Trophoblast cell (in vitro differentiated cells and primary cell): ENCODE measurements at regions not wholly inside any gene's neighbourhood (a gene's known extent, or its start where the extent isn't known, plus 50 kb on each side); places are given as distances from the start of the nearest gene placed in this dataset.

ENCODE experiments used
- DNase-seq, 2 donors: peaks; one replicate each; pipeline ENCODE4 v3.0.0-alpha.2; 2016
- H2AFZ ChIP-seq: 2 replicates; pipeline ENCODE4 v1.6.1; 2013; ENCODE audit warnings: low read length, moderate library complexity, mild to moderate bottlenecking; ENCODE audit not compliant: insufficient read depth, poor library complexity
- H2AK5ac ChIP-seq: 2 replicates; pipeline ENCODE4 v1.6.1; 2013; ENCODE audit warnings: mild to moderate bottlenecking, low read length
- H2BK120ac ChIP-seq: 2 replicates; pipeline ENCODE4 v1.6.1; 2013; ENCODE audit warnings: low read length, mild to moderate bottlenecking, moderate library complexity; ENCODE audit not compliant: insufficient read depth, poor library complexity
- H2BK12ac ChIP-seq: 2 replicates; pipeline ENCODE4 v1.6.1; 2013; ENCODE audit warnings: mild to moderate bottlenecking, low read length, moderate library complexity
- H2BK5ac ChIP-seq: 2 replicates; pipeline ENCODE4 v1.6.1; 2013; ENCODE audit warnings: low read length, low read depth, moderate library complexity, mild to moderate bottlenecking; ENCODE audit not compliant: poor library complexity
- H3K14ac ChIP-seq: 2 replicates; pipeline ENCODE4 v1.6.1; 2013; ENCODE audit warnings: mild to moderate bottlenecking, low read length
- H3K18ac ChIP-seq: 2 replicates; pipeline ENCODE4 v1.6.1; 2013; ENCODE audit warnings: mild to moderate bottlenecking, low read length
- H3K23ac ChIP-seq: 2 replicates; pipeline ENCODE4 v1.6.1; 2013; ENCODE audit warnings: low read length
- H3K27ac ChIP-seq: 2 replicates; pipeline ENCODE4 v1.5.1; 2013; ENCODE audit warnings: low read depth, mild to moderate bottlenecking, inconsistent platforms, low read length, moderate library complexity
- H3K27me3 ChIP-seq: 2 replicates; pipeline ENCODE4 v1.6.1; 2013; ENCODE audit warnings: inconsistent platforms, mild to moderate bottlenecking, low read length, moderate library complexity; ENCODE audit not compliant: insufficient read depth
- H3K36me3 ChIP-seq, 2 experiments: 1 replicate in 1 of 2; 2 replicates in 1 of 2; pipeline ENCODE4 v1.6.1; 2013; ENCODE audit warnings: low read length in 2 of 2, mild to moderate bottlenecking in 2 of 2, moderate library complexity in 1 of 2; ENCODE audit not compliant: insufficient read depth in 2 of 2, control insufficient read depth in 1 of 2
- H3K4ac ChIP-seq: 2 replicates; pipeline ENCODE4 v1.6.1; 2013; ENCODE audit warnings: low read depth, mild to moderate bottlenecking, low read length, moderate library complexity
- H3K4me1 ChIP-seq, 2 experiments: 1 replicate in 1 of 2; 2 replicates in 1 of 2; pipeline ENCODE4 v1.6.1; 2013; ENCODE audit warnings: low read length in 2 of 2, mild to moderate bottlenecking in 2 of 2, moderate library complexity in 1 of 2; ENCODE audit not compliant: insufficient read depth in 2 of 2, control insufficient read depth in 1 of 2
- H3K4me2 ChIP-seq: 2 replicates; pipeline ENCODE4 v1.6.1; 2013; ENCODE audit warnings: inconsistent platforms, mild to moderate bottlenecking, low read length, moderate library complexity
- H3K4me3 ChIP-seq: 2 replicates; pipeline ENCODE4 v1.5.1; 2013; ENCODE audit warnings: mild to moderate bottlenecking, low read depth, low read length, inconsistent platforms
- H3K79me1 ChIP-seq: one replicate; pipeline ENCODE4 v1.6.1; 2013; ENCODE audit warnings: low read length
- H3K79me2 ChIP-seq: 2 replicates; pipeline ENCODE4 v1.6.1; 2013; ENCODE audit warnings: low read length, mild to moderate bottlenecking; ENCODE audit not compliant: control insufficient read depth, insufficient read depth, poor library complexity
- H3K9ac ChIP-seq: 2 replicates; pipeline ENCODE4 v1.6.1; 2013; ENCODE audit warnings: mild to moderate bottlenecking, low read length
- H3K9me3 ChIP-seq: 2 replicates; pipeline ENCODE4 v1.6.1; 2013; ENCODE audit warnings: low read depth, mild to moderate bottlenecking, control low read depth, inconsistent platforms, low read length; ENCODE audit not compliant: insufficient read depth
- H4K12ac ChIP-seq: 2 replicates; pipeline ENCODE4 v1.6.1; 2013; ENCODE audit warnings: low read depth, mild to moderate bottlenecking, low read length, moderate library complexity
- H4K8ac ChIP-seq: 2 replicates; pipeline ENCODE4 v1.6.1; 2013; ENCODE audit warnings: low read depth, mild to moderate bottlenecking, low read length, moderate library complexity
- H4K91ac ChIP-seq: one replicate; pipeline ENCODE4 v1.6.1; 2013; ENCODE audit warnings: low read depth, mild to moderate bottlenecking, low read length, moderate library complexity
- WGBS: extraction: QIAGEN DNeasy Blood & Tissue Kit; methylation state at CpG from one replicate; pipeline ENCODE4 v1.1.7; 2013; ENCODE audit warnings: missing lambda C conversion rate; ENCODE audit not compliant: insufficient read length, insufficient coverage; ENCODE audit errors: extremely low coverage; 5-methylcytosine and 5-hydroxymethylcytosine counted together

- no peak overlapping the region for H3K9ac ChIP-seq
These were observed 157.3 kb upstream of the FOXN2 start for GRCh38 chr2:48157150-48157549.

DNA sequence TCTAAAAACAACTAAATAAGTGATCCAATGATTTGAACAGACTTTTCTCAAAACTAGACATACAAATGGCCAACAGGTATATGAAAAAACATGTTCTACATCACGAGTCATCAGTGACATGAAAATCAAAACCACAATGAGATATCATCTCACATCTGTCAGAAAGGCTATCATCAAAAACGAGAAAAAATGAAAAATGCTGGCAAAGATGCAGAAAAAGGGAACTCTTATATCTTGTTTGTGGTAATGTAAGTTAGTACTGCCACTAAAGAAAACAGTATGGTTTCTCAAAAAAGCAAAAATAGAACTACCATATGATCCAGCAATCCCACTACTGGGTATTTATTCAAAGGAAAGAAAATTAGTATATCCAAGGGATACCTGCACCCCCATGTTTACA lies 152.9 kb upstream of the FOXN2 start:
- Histone ChIP-seq H2BK5ac (no peak overlapping the region), H2AK5ac (no peak overlapping the region), H2BK12ac (no peak overlapping the region), H3K79me1 (no peaks in the 10 kb centered on the region), H3K36me3 (no peaks in the 10 kb centered on the region), H3K79me2 (no peaks in the 10 kb centered on the region), H4K91ac (no peak overlapping the region), H2BK120ac (no peak overlapping the region), H3K27me3 (no peaks in the 10 kb centered on the region), H3K4me2 (no peak overlapping the region), H3K4me3 (no peak overlapping the region), H3K18ac (no peak overlapping the region), H3K4me1 (no peaks in the 10 kb centered on the region), H3K23ac (no peak overlapping the region), H3K14ac (no peak overlapping the region), H3K9ac (no peak overlapping the region), H3K9me3 (no peaks in the 10 kb centered on the region), H4K8ac (no peak overlapping the region), H2AFZ (no peak overlapping the region), H4K12ac (no peak overlapping the region), H3K4ac (no peak overlapping the region), H3K27ac (no peak overlapping the region)
- WGBS, result no CpG with 5 or more reads among the region's 2 CpGs
- no peak for DNase-seq

More at GRCh38 chr2:48157150-48157549, 157.3 kb upstream of the FOXN2 start:
- no peak overlapping the region for H3K23ac ChIP-seq
- H3K4me3 ChIP-seq, result no peak overlapping the region
- H3K79me1 ChIP-seq, result no peaks in the 10 kb centered on the region
- DNase-seq, result no peak
- H3K4ac ChIP-seq, result no peak overlapping the region
- no peak overlapping the region for H2BK120ac ChIP-seq
- peaks cover 3% of the 10 kb centered on the region for H3K9me3 ChIP-seq
- no peak overlapping the region for H2BK5ac ChIP-seq
- no peaks in the 10 kb centered on the region for H3K27me3 ChIP-seq
- H3K36me3 ChIP-seq, result no peaks in the 10 kb centered on the region
- H3K4me2 ChIP-seq, result no peak overlapping the region
- H2AK5ac ChIP-seq, result no peak overlapping the region
- no peak overlapping the region for H4K91ac ChIP-seq
- H3K27ac ChIP-seq, result no peak overlapping the region
- no peak overlapping the region for H4K8ac ChIP-seq
- H3K4me1 ChIP-seq, result no peaks in the 10 kb centered on the region
- H4K12ac ChIP-seq, result no peak overlapping the region
- no peak overlapping the region for H3K14ac ChIP-seq
- no peak overlapping the region for H2AFZ ChIP-seq
- no peak overlapping the region for H2BK12ac ChIP-seq
- no peak overlapping the region for H3K18ac ChIP-seq
- no peaks in the 10 kb centered on the region for H3K79me2 ChIP-seq

GRCh38 chr2:48162742-48163141 lies 151.7 kb upstream of the FOXN2 start:
- Histone ChIP-seq H3K9ac (no peak overlapping the region), H2BK12ac (no peak overlapping the region), H3K36me3 (no peaks in the 10 kb centered on the region)

DNA sequence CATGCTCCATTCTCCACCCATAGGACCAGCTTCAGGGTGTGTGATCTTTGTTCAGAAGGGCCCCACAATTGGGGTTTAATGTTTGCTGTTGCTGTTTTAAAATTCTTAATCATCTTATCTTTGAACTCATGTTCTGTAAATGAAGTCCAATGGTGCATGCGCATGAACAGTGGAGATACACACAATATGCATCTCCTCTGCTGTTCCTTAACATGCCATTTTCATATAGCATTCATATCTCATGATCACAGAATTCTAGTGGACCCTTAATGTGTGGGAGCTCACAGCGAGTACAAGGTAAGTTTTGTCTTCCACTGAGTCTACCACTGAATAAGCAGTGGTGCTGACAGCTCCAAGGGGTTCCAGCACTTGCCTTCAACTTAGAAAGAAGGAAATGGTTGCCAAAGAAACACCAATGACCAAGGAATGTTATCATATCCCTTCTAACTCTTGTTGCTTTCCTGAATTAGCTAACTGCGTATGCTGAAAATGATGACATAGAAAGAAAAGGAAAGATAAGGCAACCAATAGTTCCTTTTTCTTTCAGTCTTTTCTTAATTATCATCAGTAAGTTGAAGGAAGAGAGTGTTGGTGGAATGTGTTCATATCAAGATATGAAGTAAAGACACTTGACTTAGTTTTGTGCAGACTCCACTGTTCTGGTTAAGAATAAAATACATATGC lies 149.3 kb upstream of the FOXN2 start:
- no peak overlapping the region for H3K4me2 ChIP-seq
- DNase-seq, result no peak
- H3K27me3 ChIP-seq, result no peaks in the 10 kb centered on the region
- H3K79me1 ChIP-seq, result no peaks in the 10 kb centered on the region
- no peak overlapping the region for H2BK12ac ChIP-seq
- H3K4me1 ChIP-seq, result no peaks in the 10 kb centered on the region
- H3K4me3 ChIP-seq, result no peak overlapping the region
- no peak overlapping the region for H4K8ac ChIP-seq
- H4K91ac ChIP-seq, result no peak overlapping the region
- H2AK5ac ChIP-seq, result no peak overlapping the region
- no CpG with 5 or more reads among the region's 3 CpGs for WGBS
- no peak overlapping the region for H3K23ac ChIP-seq
- no peaks in the 10 kb centered on the region for H3K36me3 ChIP-seq
- H2BK120ac ChIP-seq, result no peak overlapping the region
- no peak overlapping the region for H2AFZ ChIP-seq
- no peaks in the 10 kb centered on the region for H3K9me3 ChIP-seq
- no peak overlapping the region for H4K12ac ChIP-seq
- no peaks in the 10 kb centered on the region for H3K79me2 ChIP-seq
- no peak overlapping the region for H2BK5ac ChIP-seq
- H3K14ac ChIP-seq, result no peak overlapping the region
- H3K9ac ChIP-seq, result no peak overlapping the region
- H3K4ac ChIP-seq, result no peak overlapping the region
- H3K27ac ChIP-seq, result no peak overlapping the region
- no peak overlapping the region for H3K18ac ChIP-seq

More at GRCh38 chr2:48162742-48163141, 151.7 kb upstream of the FOXN2 start:
- Histone ChIP-seq H2BK5ac (no peak overlapping the region), H3K79me2 (no peaks in the 10 kb centered on the region), H4K12ac (no peak overlapping the region), H4K8ac (no peak overlapping the region), H4K91ac (no peak overlapping the region), H2BK120ac (no peak overlapping the region), H3K27ac (no peak overlapping the region), H3K23ac (no peak overlapping the region), H2AK5ac (no peak overlapping the region), H3K14ac (no peak overlapping the region), H3K79me1 (no peaks in the 10 kb centered on the region), H3K9me3 (no peaks in the 10 kb centered on the region), H3K4me3 (no peak overlapping the region), H3K4me2 (no peak overlapping the region), H3K18ac (no peak overlapping the region), H2AFZ (no peak overlapping the region), H3K27me3 (no peaks in the 10 kb centered on the region), H3K4ac (no peak overlapping the region), H3K4me1 (no peaks in the 10 kb centered on the region)
- DNase-seq, result no peak
